Karpas-422 (cell line): ENCODE measurements at regions not wholly inside any gene's neighbourhood (a gene's known extent, or its start where the extent isn't known, plus 50 kb on each side); places are given as distances from the start of the nearest gene placed in this dataset.

Source experiments
- DNase-seq: peaks from one replicate; pipeline ENCODE4 v3.0.0-alpha.2; 2015
- H2AFZ ChIP-seq: fragments of 200-600 bp; sonication (generic); 2 replicates; pipeline ENCODE4 v1.6.1; 2014; ENCODE audit warnings: antibody characterized with exemption, low read length, mixed read lengths
- H3K27ac ChIP-seq: fragments of 200-600 bp; sonication (generic); 2 replicates; pipeline ENCODE4 v1.5.1; 2014; ENCODE audit warnings: mild to moderate bottlenecking, low read length, moderate library complexity
- H3K27me3 ChIP-seq: fragments of 200-600 bp; sonication (generic); 2 replicates; pipeline ENCODE4 v1.6.1; 2014; ENCODE audit warnings: low read length, mixed read lengths
- H3K36me3 ChIP-seq: fragments of 200-600 bp; sonication (generic); 2 replicates; pipeline ENCODE4 v1.6.1; 2014; ENCODE audit warnings: low read length, mixed read lengths; ENCODE audit not compliant: insufficient read depth
- H3K4me1 ChIP-seq: fragments of 200-600 bp; sonication (generic); 2 replicates; pipeline ENCODE4 v1.6.1; 2014; ENCODE audit warnings: mild to moderate bottlenecking, low read length, mixed read lengths
- H3K4me2 ChIP-seq: fragments of 200-600 bp; sonication (generic); 2 replicates; pipeline ENCODE4 v1.6.1; 2014; ENCODE audit warnings: low read length, low read depth, mild to moderate bottlenecking; ENCODE audit not compliant: poor library complexity, severe bottlenecking
- H3K4me3 ChIP-seq: fragments of 200-600 bp; sonication (generic); 2 replicates; pipeline ENCODE4 v1.5.1; 2014; ENCODE audit warnings: mild to moderate bottlenecking, antibody characterized with exemption, low read length, mixed read lengths
- H3K79me2 ChIP-seq: fragments of 200-600 bp; sonication (generic); 2 replicates; pipeline ENCODE4 v1.6.1; 2014; ENCODE audit warnings: mild to moderate bottlenecking, low read length, mixed read lengths
- H3K9ac ChIP-seq: fragments of 200-600 bp; sonication (generic); 2 replicates; pipeline ENCODE4 v1.6.0; 2014; ENCODE audit warnings: low read length
- H3K9me2 ChIP-seq: fragments of 200-600 bp; sonication (generic), shearing (Covaris generic); replicated peaks from 2 replicates; pipeline ENCODE4 v1.6.0; 2014; ENCODE audit warnings: mild to moderate bottlenecking, low read length, moderate library complexity; ENCODE audit not compliant: insufficient read depth
- H3K9me3 ChIP-seq: fragments of 300-700, 200-600 bp; sonication (generic); 2 replicates; pipeline ENCODE4 v1.6.1; 2014; ENCODE audit warnings: low read length, mixed read lengths
- H4K20me1 ChIP-seq: fragments of 200-600 bp; sonication (generic); 2 replicates; pipeline ENCODE4 v1.6.1; 2014; ENCODE audit warnings: mild to moderate bottlenecking, antibody characterized with exemption, low read length, low read depth; ENCODE audit not compliant: insufficient read depth

- Histone ChIP-seq H3K27me3 (no peaks in the 10 kb centered on the region), H4K20me1 (no peaks in the 10 kb centered on the region), H3K36me3 (no peaks in the 10 kb centered on the region), H2AFZ (no peak overlapping the region), H3K9me2 (no peaks in the 10 kb centered on the region), H3K27ac (no peak overlapping the region), H3K4me2 (no peak overlapping the region), H3K4me3 (no peak overlapping the region), H3K79me2 (no peaks in the 10 kb centered on the region), H3K4me1 (peaks cover 4% of the 10 kb centered on the region), H3K9me3 (no peaks in the 10 kb centered on the region), H3K9ac (no peak overlapping the region)
- no peak for DNase-seq
Observed at GRCh38 chr2:222146488-222146887, 152.3 kb downstream of the PAX3 start.

- Histone ChIP-seq H3K27ac (no peak overlapping the region), H3K4me2 (no peak overlapping the region)
Observed at GRCh38 chr2:222142027-222142426, 156.8 kb downstream of the PAX3 start.

GRCh38 chr2:222136106-222136630, 162.6 kb downstream of the PAX3 start:
- H3K9me2 ChIP-seq, result no peaks in the 10 kb centered on the region
- H3K9me3 ChIP-seq, result no peaks in the 10 kb centered on the region
- H2AFZ ChIP-seq, result no peak overlapping the region
- DNase-seq, result no peak
- no peaks in the 10 kb centered on the region for H4K20me1 ChIP-seq
- no peak overlapping the region for H3K4me3 ChIP-seq
- no peak overlapping the region for H3K27ac ChIP-seq
- no peak overlapping the region for H3K9ac ChIP-seq
- no peak overlapping the region for H3K4me2 ChIP-seq
- H3K4me1 ChIP-seq, result no peaks in the 10 kb centered on the region
- no peaks in the 10 kb centered on the region for H3K27me3 ChIP-seq
- H3K36me3 ChIP-seq, result no peaks in the 10 kb centered on the region
- H3K79me2 ChIP-seq, result no peaks in the 10 kb centered on the region

More at GRCh38 chr2:222142027-222142426, 156.8 kb downstream of the PAX3 start:
- H3K9ac ChIP-seq, result no peak overlapping the region
- H3K79me2 ChIP-seq, result no peaks in the 10 kb centered on the region
- no peaks in the 10 kb centered on the region for H3K9me3 ChIP-seq
- H3K27me3 ChIP-seq, result no peaks in the 10 kb centered on the region
- no peak for DNase-seq
- H3K4me1 ChIP-seq, result peaks cover 4% of the 10 kb centered on the region
- H4K20me1 ChIP-seq, result no peaks in the 10 kb centered on the region
- H3K4me3 ChIP-seq, result no peak overlapping the region
- H2AFZ ChIP-seq, result no peak overlapping the region
- H3K36me3 ChIP-seq, result no peaks in the 10 kb centered on the region
- no peaks in the 10 kb centered on the region for H3K9me2 ChIP-seq

- no peak for DNase-seq
- Histone ChIP-seq H3K9me2 (no peaks in the 10 kb centered on the region), H3K79me2 (no peaks in the 10 kb centered on the region), H3K9me3 (no peaks in the 10 kb centered on the region), H4K20me1 (no peaks in the 10 kb centered on the region), H3K27me3 (no peaks in the 10 kb centered on the region), H3K4me1 (no peaks in the 10 kb centered on the region), H3K9ac (no peak overlapping the region), H3K27ac (no peak overlapping the region), H3K4me3 (no peak overlapping the region), H3K4me2 (no peak overlapping the region), H2AFZ (no peak overlapping the region), H3K36me3 (no peaks in the 10 kb centered on the region)
Observed at GRCh38 chr2:222134654-222135053, 164.1 kb downstream of the PAX3 start.

DNA sequence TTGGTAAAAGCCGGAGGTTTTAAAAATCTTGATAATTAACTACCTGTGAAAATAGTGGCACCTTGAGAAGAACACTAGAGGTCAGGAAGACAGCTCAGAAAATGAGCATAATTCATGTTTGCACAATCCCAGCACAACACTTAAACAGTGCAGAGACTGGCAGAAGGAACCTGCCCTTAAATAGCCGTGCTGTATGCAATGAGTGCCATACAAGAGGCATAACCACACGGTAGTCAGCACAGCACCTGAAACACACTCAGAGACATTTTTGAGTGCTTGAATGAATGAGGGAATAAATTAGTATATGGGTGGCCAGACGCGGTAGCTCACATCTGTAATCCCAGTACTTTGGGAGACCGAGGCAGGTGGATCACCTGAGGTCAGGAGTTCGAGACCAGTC, 164.9 kb downstream of the PAX3 start:
- H3K4me1 ChIP-seq, result no peaks in the 10 kb centered on the region
- H3K79me2 ChIP-seq, result no peaks in the 10 kb centered on the region
- DNase-seq, result no peak
- no peak overlapping the region for H3K4me2 ChIP-seq
- H3K27ac ChIP-seq, result no peak overlapping the region
- H3K36me3 ChIP-seq, result no peaks in the 10 kb centered on the region
- no peaks in the 10 kb centered on the region for H3K9me3 ChIP-seq
- H3K9ac ChIP-seq, result no peak overlapping the region
- no peak overlapping the region for H2AFZ ChIP-seq
- no peak overlapping the region for H3K4me3 ChIP-seq
- H4K20me1 ChIP-seq, result no peaks in the 10 kb centered on the region
- H3K27me3 ChIP-seq, result no peaks in the 10 kb centered on the region
- H3K9me2 ChIP-seq, result no peaks in the 10 kb centered on the region

GRCh38 chr2:222130855-222131254, 167.9 kb downstream of the PAX3 start:
- H3K9me3 ChIP-seq, result no peaks in the 10 kb centered on the region
- H3K9me2 ChIP-seq, result no peaks in the 10 kb centered on the region
- no peaks in the 10 kb centered on the region for H3K36me3 ChIP-seq
- DNase-seq, result no peak
- no peaks in the 10 kb centered on the region for H3K27me3 ChIP-seq
- H3K4me1 ChIP-seq, result no peaks in the 10 kb centered on the region
- no peak overlapping the region for H3K9ac ChIP-seq
- no peak overlapping the region for H3K27ac ChIP-seq
- H4K20me1 ChIP-seq, result no peaks in the 10 kb centered on the region
- H3K79me2 ChIP-seq, result no peaks in the 10 kb centered on the region
- H2AFZ ChIP-seq, result no peak overlapping the region
- H3K4me2 ChIP-seq, result no peak overlapping the region
- no peak overlapping the region for H3K4me3 ChIP-seq

- H3K79me2 ChIP-seq, result no peaks in the 10 kb centered on the region
- H3K4me3 ChIP-seq, result no peak overlapping the region
- no peak overlapping the region for H2AFZ ChIP-seq
- no peaks in the 10 kb centered on the region for H3K9me3 ChIP-seq
- no peak overlapping the region for H3K4me2 ChIP-seq
- H3K9ac ChIP-seq, result no peak overlapping the region
- H4K20me1 ChIP-seq, result no peaks in the 10 kb centered on the region
- H3K36me3 ChIP-seq, result no peaks in the 10 kb centered on the region
- DNase-seq, result no peak
- H3K27ac ChIP-seq, result no peak overlapping the region
- no peaks in the 10 kb centered on the region for H3K9me2 ChIP-seq
- no peaks in the 10 kb centered on the region for H3K4me1 ChIP-seq
- no peaks in the 10 kb centered on the region for H3K27me3 ChIP-seq
Observed at GRCh38 chr2:222127660-222128059, 171.1 kb downstream of the PAX3 start.

- no peak overlapping the region for H3K9ac ChIP-seq
- no peak overlapping the region for H3K4me2 ChIP-seq
- H3K4me3 ChIP-seq, result no peak overlapping the region
- H3K9me3 ChIP-seq, result no peaks in the 10 kb centered on the region
- no peaks in the 10 kb centered on the region for H3K27me3 ChIP-seq
- H3K4me1 ChIP-seq, result no peaks in the 10 kb centered on the region
- DNase-seq, result no peak
- no peaks in the 10 kb centered on the region for H3K36me3 ChIP-seq
- no peaks in the 10 kb centered on the region for H4K20me1 ChIP-seq
- no peaks in the 10 kb centered on the region for H3K9me2 ChIP-seq
- no peak overlapping the region for H3K27ac ChIP-seq
- no peaks in the 10 kb centered on the region for H3K79me2 ChIP-seq
- H2AFZ ChIP-seq, result no peak overlapping the region
Observed at GRCh38 chr2:222120933-222121332, 177.9 kb downstream of the PAX3 start.

GRCh38 chr2:222115296-222115695, 183.5 kb downstream of the PAX3 start:
- no peaks in the 10 kb centered on the region for H3K9me3 ChIP-seq
- H3K27me3 ChIP-seq, result no peaks in the 10 kb centered on the region
- H3K4me2 ChIP-seq, result no peak overlapping the region
- no peak for DNase-seq
- no peak overlapping the region for H3K4me3 ChIP-seq
- H3K9ac ChIP-seq, result no peak overlapping the region
- no peaks in the 10 kb centered on the region for H3K4me1 ChIP-seq
- no peak overlapping the region for H2AFZ ChIP-seq
- no peaks in the 10 kb centered on the region for H3K36me3 ChIP-seq
- H3K79me2 ChIP-seq, result no peaks in the 10 kb centered on the region
- no peaks in the 10 kb centered on the region for H4K20me1 ChIP-seq
- H3K9me2 ChIP-seq, result no peaks in the 10 kb centered on the region
- H3K27ac ChIP-seq, result no peak overlapping the region
